Transverse colon (tissue), 4 donors: ENCODE measurements at regions not wholly inside any gene's neighbourhood (a gene's known extent, or its start where the extent isn't known, plus 50 kb on each side); places are given as distances from the start of the nearest gene placed in this dataset.

ENCODE experiments used
- DNase-seq: peaks from one replicate; pipeline ENCODE4 v3.0.0-alpha.2; 2019
- H3K27ac ChIP-seq, 4 donors: fragments of 200-600 bp; sonication (generic); 2 replicates each; pipeline ENCODE4 v1.5.1; 2016 to 2018; ENCODE audit warnings: inconsistent platforms in 4 of 4
- H3K27me3 ChIP-seq: fragments of 200-600 bp; sonication (generic); 2 replicates; pipeline ENCODE4 v1.5.1; 2017; ENCODE audit warnings: inconsistent platforms
- H3K36me3 ChIP-seq, 4 donors: fragments of 200-600 bp; sonication (generic); 2 replicates each; pipeline ENCODE4 v1.5.1; 2017 to 2019; ENCODE audit warnings: inconsistent platforms in 4 of 4
- H3K4me1 ChIP-seq, 4 donors: fragments of 200-600 bp; sonication (generic); 2 replicates each; pipeline ENCODE4 v1.5.1; 2017 to 2020; ENCODE audit warnings: inconsistent platforms in 4 of 4
- H3K4me3 ChIP-seq, 4 donors: fragments of 200-600 bp; sonication (generic); 1 replicate in 1 of 4; 2 replicates in 3 of 4; pipeline versions ENCODE4 v1.5.1 to v1.6.1; 2017 to 2019; ENCODE audit warnings: inconsistent platforms in 4 of 4
- H3K9me3 ChIP-seq, 2 donors: fragments of 200-600 bp; sonication (generic); 2 replicates each; pipeline ENCODE4 v1.5.1; 2017 to 2019; ENCODE audit warnings: inconsistent platforms in 2 of 2
- CTCF ChIP-seq, 5 experiments: fragments of 200-600 bp in 3 of 5; fragments of 450-650 bp in 2 of 5; sonication (generic) in 3 of 5; IDR thresholded peaks; 1 replicate in 2 of 5; 2 replicates in 3 of 5; pipeline ENCODE4 v1.5.1; 2016 to 2017; ENCODE audit warnings: antibody characterized with exemption in 5 of 5, inconsistent platforms in 3 of 5, mild to moderate bottlenecking in 2 of 5, moderate library complexity in 1 of 5
- EP300 ChIP-seq: sonication (generic); formaldehyde crosslinking; IDR thresholded peaks from one replicate; pipeline ENCODE4 v1.6.1; 2017; ENCODE audit warnings: antibody characterized with exemption, low read depth
- POLR2A ChIP-seq: fragments of 450-650 bp; IDR thresholded peaks from one replicate; pipeline ENCODE4 v1.6.1; 2016; ENCODE audit warnings: antibody characterized with exemption, mild to moderate bottlenecking, moderate library complexity
- POLR2AphosphoS5 ChIP-seq, 3 donors: sonication (generic); formaldehyde crosslinking; IDR thresholded peaks; one replicate each; pipeline ENCODE4 v1.6.1; 2016; ENCODE audit warnings: antibody characterized with exemption in 3 of 3
- WGBS, 2 donors: methylation state at CpG; one replicate each; pipeline ENCODE4 v1.1.5; 2018; ENCODE audit warnings: low coverage in 1 of 2; 5-methylcytosine and 5-hydroxymethylcytosine counted together
- in situ Hi-C, 4 donors: fragments of 200-750 bp; cut with MboI; loops; one replicate each; pipeline versions ENCODE4 v1.15.0 to v1.15.1; 2017; ENCODE audit warnings: low sequenced_read_pairs in 3 of 4, low pct_ligation_motif_present in 1 of 4, low pct_unique_long_range_greater_than_20kb in 1 of 4
- intact Hi-C: fragments of 100-400 bp; cut with DNase I; formaldehyde crosslinking; loops from one replicate; pipeline ENCODE4 v1.15.1; 2023; ENCODE audit warnings: low total_unique reads

- Histone ChIP-seq H3K9me3 (no peaks in the 10 kb centered on the region), H3K27me3 (no peaks in the 10 kb centered on the region), H3K27ac (no peak overlapping the region), H3K4me3 (no peak overlapping the region), H3K36me3 (no peaks in the 10 kb centered on the region), H3K4me1 (no peaks in the 10 kb centered on the region)
- no peak for DNase-seq
- WGBS, 2 donors, result 86% methylated on average over 8 of the region's 8 CpGs; no CpG with 5 or more reads in 1 of the 2 donors
- intact Hi-C loops, result no loop called here
- TF ChIP-seq EP300 (no peak), POLR2AphosphoS5 (IDR thresholded peaks at IDR 0.05) (no peak)
- in situ Hi-C loops, result no loop called here
These were observed 215.0 kb upstream of the PWP1 start for GRCh38 chr12:107470645-107471044.

- Histone ChIP-seq H3K27ac (no peak overlapping the region), H3K9me3 (no peaks in the 10 kb centered on the region), H3K4me3 (no peak overlapping the region), H3K27me3 (no peaks in the 10 kb centered on the region), H3K36me3 (no peaks in the 10 kb centered on the region), H3K4me1 (no peaks in the 10 kb centered on the region)
- no peak for TF ChIP-seq POLR2A
- no peak for TF ChIP-seq EP300
- no peak for TF ChIP-seq CTCF (IDR thresholded peaks at IDR 0.05)
- no peak for TF ChIP-seq POLR2AphosphoS5 (IDR thresholded peaks at IDR 0.05)
- intact Hi-C loops (no loop called here), in situ Hi-C loops (no loop called here)
- WGBS, 2 donors, result 73 to 86% methylated on average over 5 to 6 of the region's 6 CpGs
- no peak for DNase-seq
These were observed 213.3 kb upstream of the PWP1 start for GRCh38 chr12:107472308-107472707.

GRCh38 chr12:107474099-107474498 lies 211.5 kb upstream of the PWP1 start:
- H3K4me1 ChIP-seq, result no peaks in the 10 kb centered on the region
- no peaks in the 10 kb centered on the region for H3K27me3 ChIP-seq
- 73 to 80% methylated on average over 2 to 9 of the region's 9 CpGs for WGBS, 2 donors
- H3K36me3 ChIP-seq, result no peaks in the 10 kb centered on the region
- DNase-seq, result no peak
- H3K9me3 ChIP-seq, result no peaks in the 10 kb centered on the region
- H3K4me3 ChIP-seq, result no peak overlapping the region
- intact Hi-C loops (no loop called here), in situ Hi-C loops (no loop called here)
- TF ChIP-seq POLR2AphosphoS5 (IDR thresholded peaks at IDR 0.05), result no peak
- no peak for TF ChIP-seq CTCF (IDR thresholded peaks at IDR 0.05)
- TF ChIP-seq EP300, result no peak
- no peak for TF ChIP-seq POLR2A
- H3K27ac ChIP-seq, result peak overlapping the region in 1 of 4 donors; percentile 17

- no peaks in the 10 kb centered on the region for H3K27me3 ChIP-seq
- H3K27ac ChIP-seq, result no peak overlapping the region
- 45% methylated on average over 4 of the region's 4 CpGs; no CpG with 5 or more reads in 1 of the 2 donors for WGBS, 2 donors
- H3K36me3 ChIP-seq, result no peaks in the 10 kb centered on the region
- no peak overlapping the region for H3K4me3 ChIP-seq
- DNase-seq, result no peak
- TF ChIP-seq CTCF (IDR thresholded peaks at IDR 0.05), result no peak
- TF ChIP-seq POLR2AphosphoS5 (IDR thresholded peaks at IDR 0.05), result no peak
- no peak for TF ChIP-seq EP300
- TF ChIP-seq POLR2A, result no peak
- H3K4me1 ChIP-seq, result no peaks in the 10 kb centered on the region
- in situ Hi-C loops, result no loop called here
- H3K9me3 ChIP-seq, result no peaks in the 10 kb centered on the region
- intact Hi-C loops, result no loop called here
These were observed 210.7 kb upstream of the PWP1 start for GRCh38 chr12:107474639-107475539.
